SK-N-SH (cell line): ENCODE measurements at regions not wholly inside any gene's neighbourhood (a gene's known extent, or its start where the extent isn't known, plus 50 kb on each side); places are given as distances from the start of the nearest gene placed in this dataset.

Experiments used
- CTCF ChIA-PET: fragments of 300-600, 350-600 bp; formaldehyde crosslinking; extraction: SDS; loops from one replicate; lab custom pipeline; 2021; lab: Yijun Ruan, JAX
- POLR2A ChIA-PET: fragments of 350-600 bp; sonication (Branson Sonifier 250); formaldehyde crosslinking; extraction: SDS; loops from one replicate; lab custom pipeline; 2020; ENCODE audit warnings: antibody characterized with exemption, inconsistent platforms; lab: Yijun Ruan, JAX
- DNase-seq: peaks from one replicate; pipeline ENCODE4 v3.0.0; 2012
- H2AFZ ChIP-seq: fragments of 200-600 bp; sonication (generic); 2 replicates; pipeline ENCODE4 v1.8.1; 2016; ENCODE audit warnings: antibody characterized with exemption, mild to moderate bottlenecking, low read depth
- H3F3A ChIP-seq: fragments of 200-600 bp; sonication (generic); replicated peaks from 2 replicates; pipeline ENCODE3; 2016; ENCODE audit warnings: antibody characterized with exemption, mild to moderate bottlenecking; ENCODE audit not compliant: insufficient read depth
- H3K27ac ChIP-seq, 2 experiments: fragments of 200-500 bp in 1 of 2; fragments of 200-600 bp in 1 of 2; sonication (Bioruptor generic) in 1 of 2; sonication (generic), shearing (Covaris generic) in 1 of 2; 2 replicates each; pipeline versions ENCODE4 v1.5.1 to v1.6.1; 2014 to 2016; ENCODE audit warnings: low read depth in 2 of 2, inconsistent platforms in 1 of 2, low read length in 1 of 2, mild to moderate bottlenecking in 1 of 2, mixed read lengths in 1 of 2
- H3K27me3 ChIP-seq: fragments of 200-600 bp; sonication (generic), shearing (Covaris generic); 2 replicates; pipeline ENCODE4 v1.6.1; 2016; ENCODE audit warnings: mixed run types; ENCODE audit not compliant: insufficient read depth
- H3K36me3 ChIP-seq, 2 experiments: fragments of 200-500 bp in 1 of 2; fragments of 200-600 bp in 1 of 2; sonication (Bioruptor generic) in 1 of 2; sonication (generic) in 1 of 2; replicated peaks in 1 of 2; 2 replicates each; pipeline versions ENCODE3 to v1.5.1; 2014 to 2016; ENCODE audit warnings: low read length in 1 of 2, mild to moderate bottlenecking in 1 of 2; ENCODE audit not compliant: insufficient read depth in 2 of 2, control insufficient read depth in 1 of 2
- H3K4me1 ChIP-seq, 2 experiments: fragments of 200-500 bp in 1 of 2; fragments of 200-600 bp in 1 of 2; sonication (Bioruptor generic) in 1 of 2; sonication (generic), shearing (Covaris generic) in 1 of 2; 2 replicates each; pipeline versions ENCODE4 v1.5.1 to v1.6.1; 2014 to 2016; ENCODE audit warnings: low read depth in 1 of 2, low read length in 1 of 2, mixed run types in 1 of 2; ENCODE audit not compliant: insufficient read depth in 2 of 2, control insufficient read depth in 1 of 2
- H3K4me2 ChIP-seq: fragments of 200-600 bp; sonication (generic), shearing (Covaris generic); 2 replicates; pipeline ENCODE4 v1.6.1; 2017; ENCODE audit warnings: mixed run types
- H3K4me3 ChIP-seq, 2 experiments: fragments of 200-500 bp in 1 of 2; fragments of 200-600 bp in 1 of 2; sonication (Bioruptor generic) in 1 of 2; sonication (generic), shearing (Covaris generic) in 1 of 2; 2 replicates each; pipeline versions ENCODE4 v1.5.1 to v1.8.1; 2014 to 2016; ENCODE audit warnings: low read depth in 2 of 2, inconsistent platforms in 1 of 2, low read length in 1 of 2, mild to moderate bottlenecking in 1 of 2, mixed read lengths in 1 of 2, moderate library complexity in 1 of 2
- H3K79me2 ChIP-seq: fragments of 200-600 bp; sonication (generic); 2 replicates; pipeline ENCODE4 v1.8.1; 2017; ENCODE audit warnings: mild to moderate bottlenecking; ENCODE audit not compliant: insufficient read depth
- H3K9ac ChIP-seq: fragments of 200-600 bp; sonication (generic); 2 replicates; pipeline ENCODE4 v1.6.1; 2017; ENCODE audit warnings: mixed run types
- H3K9me2 ChIP-seq: fragments of 200-600 bp; sonication (generic); 2 replicates; pipeline ENCODE4 v1.6.1; 2017; ENCODE audit warnings: mixed run types
- H3K9me3 ChIP-seq: fragments of 200-600 bp; sonication (generic); 2 replicates; pipeline ENCODE4 v1.6.1; 2017; ENCODE audit warnings: mixed run types, mild to moderate bottlenecking, moderate library complexity
- H4K20me1 ChIP-seq: fragments of 200-600 bp; sonication (generic); 2 replicates; pipeline ENCODE4 v1.6.1; 2017; ENCODE audit warnings: mild to moderate bottlenecking, mixed run types; ENCODE audit not compliant: insufficient read depth
- ELF1 ChIP-seq: IDR thresholded peaks from 2 replicates; pipeline ENCODE4 v1.4.0; 2012
- EP300 ChIP-seq, 2 experiments: IDR thresholded peaks; 2 replicates each; pipeline versions ENCODE4 v1.4.0 to v1.6.1; 2012; ENCODE audit warnings: borderline replicate concordance in 1 of 2, low read depth in 1 of 2, low read length in 1 of 2
- FOSL2 ChIP-seq: IDR thresholded peaks from 2 replicates; pipeline ENCODE4 v1.4.0; 2012; ENCODE audit warnings: low read depth, mild to moderate bottlenecking, moderate library complexity, borderline replicate concordance
- FOXJ3 ChIP-seq: sonication (generic); formaldehyde crosslinking; IDR thresholded peaks from 2 replicates; pipeline ENCODE4 v1.5.1; 2020; ENCODE audit warnings: mild to moderate bottlenecking, missing genetic modification reagents
- MXI1 ChIP-seq: IDR thresholded peaks from 2 replicates; pipeline ENCODE4 v1.6.1; 2012; ENCODE audit warnings: mild to moderate bottlenecking, low read depth, low read length, improper control_type of control experiment
- NFIC ChIP-seq: IDR thresholded peaks from 2 replicates; pipeline ENCODE4 v1.4.0; 2012; ENCODE audit warnings: borderline replicate concordance
- NRF1 ChIP-seq: IDR thresholded peaks from 2 replicates; pipeline ENCODE4 v1.6.1; 2012; ENCODE audit warnings: low read depth, mild to moderate bottlenecking, low read length
- REST ChIP-seq: IDR thresholded peaks from 2 replicates; pipeline ENCODE4 v1.6.1; 2012; ENCODE audit warnings: mild to moderate bottlenecking, low read depth, low read length, moderate library complexity
- RXRA ChIP-seq: IDR thresholded peaks from 2 replicates; pipeline ENCODE4 v1.4.0; 2012; ENCODE audit warnings: low read depth, mild to moderate bottlenecking, borderline replicate concordance
- SIN3A ChIP-seq: IDR thresholded peaks from 2 replicates; pipeline ENCODE4 v1.6.1; 2012; ENCODE audit warnings: low read depth, mild to moderate bottlenecking, low read length, moderate library complexity, borderline replicate concordance
- SMC3 ChIP-seq: IDR thresholded peaks from 2 replicates; pipeline ENCODE4 v1.6.1; 2012; ENCODE audit warnings: low read depth, low read length, improper control_type of control experiment
- TEAD4 ChIP-seq: IDR thresholded peaks from 2 replicates; pipeline ENCODE4 v1.4.0; 2012; ENCODE audit warnings: mild to moderate bottlenecking, borderline replicate concordance; ENCODE audit not compliant: insufficient read depth
- USF1 ChIP-seq: IDR thresholded peaks from 2 replicates; pipeline ENCODE4 v1.4.0; 2012; ENCODE audit warnings: low read depth, borderline replicate concordance
- YY1 ChIP-seq: IDR thresholded peaks from 2 replicates; pipeline ENCODE4 v1.4.0; 2012; ENCODE audit warnings: low read depth, mild to moderate bottlenecking
- WGBS: methylation state at CpG from one replicate; pipeline ENCODE4 v1.1.6; 2017; ENCODE audit warnings: low lambda C conversion rate; 5-methylcytosine and 5-hydroxymethylcytosine counted together
- TF ChIP-seq, protein P1 (sequence below): IDR thresholded peaks from 2 replicates; pipeline ENCODE4 v1.4.0; 2012; ENCODE audit warnings: low read depth, borderline replicate concordance
- TF ChIP-seq, protein P2 (sequence below): IDR thresholded peaks from 2 replicates; pipeline ENCODE4; 2012

GRCh38 chr9:2286825-2287455 lies 271.8 kb downstream of the SMARCA2 start:
- Histone ChIP-seq H3K9ac (no peak overlapping the region), H3K4me3 (no peak overlapping the region), H3K4me1 (peaks cover 0 to 2% of the 10 kb centered on the region in 2 experiments; a peak in 1 of 4 replicates), H3K27me3 (no peaks in the 10 kb centered on the region), H3K27ac (no peak overlapping the region), H3K9me3 (no peaks in the 10 kb centered on the region), H3K36me3 (no peaks in the 10 kb centered on the region), H3K4me2 (no peak overlapping the region), H3K79me2 (no peaks in the 10 kb centered on the region), H3F3A (no peaks in the 10 kb centered on the region), H3K9me2 (no peaks in the 10 kb centered on the region), H2AFZ (no peak overlapping the region), H4K20me1 (no peaks in the 10 kb centered on the region)
- no peak for DNase-seq
- 30% methylated on average over 5 of the region's 5 CpGs for WGBS
- CTCF ChIA-PET: no interaction called here
- POLR2A ChIA-PET: no interaction called here
- TF ChIP-seq MXI1: no peak
- TF ChIP-seq FOXJ3 (CRISPR knock-in tag): no peak
- TF ChIP-seq, protein P1, sequence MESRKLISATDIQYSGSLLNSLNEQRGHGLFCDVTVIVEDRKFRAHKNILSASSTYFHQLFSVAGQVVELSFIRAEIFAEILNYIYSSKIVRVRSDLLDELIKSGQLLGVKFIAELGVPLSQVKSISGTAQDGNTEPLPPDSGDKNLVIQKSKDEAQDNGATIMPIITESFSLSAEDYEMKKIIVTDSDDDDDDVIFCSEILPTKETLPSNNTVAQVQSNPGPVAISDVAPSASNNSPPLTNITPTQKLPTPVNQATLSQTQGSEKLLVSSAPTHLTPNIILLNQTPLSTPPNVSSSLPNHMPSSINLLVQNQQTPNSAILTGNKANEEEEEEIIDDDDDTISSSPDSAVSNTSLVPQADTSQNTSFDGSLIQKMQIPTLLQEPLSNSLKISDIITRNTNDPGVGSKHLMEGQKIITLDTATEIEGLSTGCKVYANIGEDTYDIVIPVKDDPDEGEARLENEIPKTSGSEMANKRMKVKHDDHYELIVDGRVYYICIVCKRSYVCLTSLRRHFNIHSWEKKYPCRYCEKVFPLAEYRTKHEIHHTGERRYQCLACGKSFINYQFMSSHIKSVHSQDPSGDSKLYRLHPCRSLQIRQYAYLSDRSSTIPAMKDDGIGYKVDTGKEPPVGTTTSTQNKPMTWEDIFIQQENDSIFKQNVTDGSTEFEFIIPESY: no peak
- no peak for TF ChIP-seq SMC3
- TF ChIP-seq, protein P2, sequence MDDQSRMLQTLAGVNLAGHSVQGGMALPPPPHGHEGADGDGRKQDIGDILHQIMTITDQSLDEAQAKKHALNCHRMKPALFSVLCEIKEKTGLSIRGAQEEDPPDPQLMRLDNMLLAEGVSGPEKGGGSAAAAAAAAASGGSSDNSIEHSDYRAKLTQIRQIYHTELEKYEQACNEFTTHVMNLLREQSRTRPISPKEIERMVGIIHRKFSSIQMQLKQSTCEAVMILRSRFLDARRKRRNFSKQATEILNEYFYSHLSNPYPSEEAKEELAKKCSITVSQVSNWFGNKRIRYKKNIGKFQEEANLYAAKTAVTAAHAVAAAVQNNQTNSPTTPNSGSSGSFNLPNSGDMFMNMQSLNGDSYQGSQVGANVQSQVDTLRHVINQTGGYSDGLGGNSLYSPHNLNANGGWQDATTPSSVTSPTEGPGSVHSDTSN: no peak

- Histone ChIP-seq H3K9ac (no peak overlapping the region), H4K20me1 (no peaks in the 10 kb centered on the region), H3K9me2 (no peaks in the 10 kb centered on the region), H3K36me3 (no peaks in the 10 kb centered on the region), H3K79me2 (no peaks in the 10 kb centered on the region), H3K27ac (no peak overlapping the region), H3K27me3 (no peaks in the 10 kb centered on the region), H3K4me2 (no peak overlapping the region), H2AFZ (no peak overlapping the region), H3F3A (no peaks in the 10 kb centered on the region), H3K4me1 (peaks cover 0 to 4% of the 10 kb centered on the region in 2 experiments; a peak in 1 of 4 replicates), H3K4me3 (no peak overlapping the region), H3K9me3 (no peaks in the 10 kb centered on the region)
- ChIA-PET POLR2A (no interaction called here), CTCF (no interaction called here)
- TF ChIP-seq, protein P2: no peak
- no peak for TF ChIP-seq EP300 (IDR thresholded peaks at IDR 0.05; ENCODE audit: borderline replicate concordance in 1 of 2, low read depth in 1 of 2, low read length in 1 of 2)
- TF ChIP-seq NRF1: no peak
- TF ChIP-seq USF1: no peak
- TF ChIP-seq ELF1: no peak
- TF ChIP-seq FOXJ3 (CRISPR knock-in tag): no peak
- no peak for TF ChIP-seq FOSL2
- no peak for TF ChIP-seq RXRA
- no peak for TF ChIP-seq TEAD4
- no peak for TF ChIP-seq MXI1
- TF ChIP-seq REST: no peak
- no peak for TF ChIP-seq NFIC
- TF ChIP-seq YY1: no peak
- no peak for TF ChIP-seq SIN3A
- 39% methylated on average over 5 of the region's 7 CpGs for whole genome bisulfite sequencing
- DNase-seq: no peak
Observed at GRCh38 chr9:2288309-2288708, 273.2 kb downstream of the SMARCA2 start.
